Neural cell (in vitro differentiated cells): ENCODE measurements at regions not wholly inside any gene's neighbourhood (a gene's known extent, or its start where the extent isn't known, plus 50 kb on each side); places are given as distances from the start of the nearest gene placed in this dataset.

Experiments used
- H2AFZ ChIP-seq: fragments of 200-600, 300-800 bp; sonication (generic), shearing (Covaris generic); 2 replicates; pipeline ENCODE4 v1.6.0; 2014; ENCODE audit warnings: low read depth, mild to moderate bottlenecking, antibody characterized with exemption, low read length, moderate library complexity
- H3F3A ChIP-seq: fragments of 200-600 bp; shearing (Covaris generic); 2 replicates; pipeline ENCODE4 v1.6.1; 2016; ENCODE audit warnings: mild to moderate bottlenecking, moderate library complexity, mixed read lengths, antibody characterized with exemption, low read length; ENCODE audit not compliant: insufficient read depth, poor library complexity, severe bottlenecking
- H3K27ac ChIP-seq: fragments of 200-600, 300-800 bp; sonication (generic), shearing (Covaris generic); 2 replicates; pipeline ENCODE4 v1.5.1; 2014; ENCODE audit warnings: mild to moderate bottlenecking, low read length, moderate library complexity
- H3K27me3 ChIP-seq: fragments of 300-800, 200-600 bp; sonication (generic), shearing (Covaris generic); 2 replicates; pipeline ENCODE4 v1.6.0; 2014; ENCODE audit warnings: mild to moderate bottlenecking, low read depth, low read length, moderate library complexity; ENCODE audit not compliant: insufficient read depth
- H3K36me3 ChIP-seq: fragments of 300-800, 200-600 bp; sonication (generic), shearing (Covaris generic); 2 replicates; pipeline ENCODE4 v1.5.1; 2014; ENCODE audit warnings: mild to moderate bottlenecking, antibody characterized with exemption, low read length, moderate library complexity; ENCODE audit not compliant: insufficient read depth
- H3K4me2 ChIP-seq: fragments of 300-800, 200-600 bp; sonication (generic), shearing (Covaris generic); 2 replicates; pipeline ENCODE4 v1.6.0; 2014; ENCODE audit warnings: mild to moderate bottlenecking, low read length
- H3K4me3 ChIP-seq: fragments of 300-800, 200-600 bp; sonication (generic), shearing (Covaris generic); 2 replicates; pipeline ENCODE4 v1.5.1; 2014; ENCODE audit warnings: mild to moderate bottlenecking, low read length, moderate library complexity
- H3K79me2 ChIP-seq: fragments of 200-600 bp; shearing (Covaris generic); replicated peaks from 2 replicates; pipeline ENCODE4 v1.6.0; 2014; ENCODE audit warnings: mild to moderate bottlenecking, low read length, moderate library complexity; ENCODE audit not compliant: insufficient read depth
- H3K9ac ChIP-seq: fragments of 300-800, 200-600 bp; sonication (generic), shearing (Covaris generic); 2 replicates; pipeline ENCODE4 v1.6.1; 2016; ENCODE audit warnings: mild to moderate bottlenecking, low read length, mixed read lengths
- H3K9me2 ChIP-seq: fragments of 200-600 bp; shearing (Covaris generic); 2 replicates; pipeline ENCODE4 v1.6.1; 2016; ENCODE audit warnings: mild to moderate bottlenecking, low read length, mixed read lengths; ENCODE audit not compliant: insufficient read depth
- H3K9me3 ChIP-seq: fragments of 200-600, 300-800 bp; sonication (generic), shearing (Covaris generic); 2 replicates; pipeline ENCODE4 v1.6.1; 2016; ENCODE audit warnings: mild to moderate bottlenecking, mixed run types, low read length, moderate library complexity, mixed read lengths
- H4K20me1 ChIP-seq: fragments of 200-600 bp; shearing (Covaris generic); 2 replicates; pipeline ENCODE4 v1.6.1; 2016; ENCODE audit warnings: mild to moderate bottlenecking, mixed run types; ENCODE audit not compliant: insufficient read depth
- CTCF ChIP-seq: fragments of 450-650 bp; IDR thresholded peaks from 2 replicates; pipeline ENCODE4 v1.5.1; 2014; ENCODE audit warnings: antibody characterized with exemption, mild to moderate bottlenecking, moderate library complexity; ENCODE audit not compliant: poor library complexity, severe bottlenecking
- EP300 ChIP-seq: fragments of 450-650 bp; conservative IDR thresholded peaks from 2 replicates; pipeline ENCODE4 v1.6.1; 2014; ENCODE audit warnings: antibody characterized with exemption, mild to moderate bottlenecking, moderate library complexity; ENCODE audit not compliant: poor library complexity, severe bottlenecking
- EZH2 ChIP-seq: fragments of 200-600, 300-800 bp; shearing (Covaris generic), sonication (generic); IDR thresholded peaks from 2 replicates; pipeline ENCODE4 v1.6.1; 2014; ENCODE audit warnings: antibody characterized with exemption, low read length, borderline replicate concordance, mild to moderate bottlenecking; ENCODE audit not compliant: insufficient read depth, poor library complexity, severe bottlenecking
- MXI1 ChIP-seq: fragments of 450-650 bp; conservative IDR thresholded peaks from 2 replicates; pipeline ENCODE4 v1.6.1; 2014; ENCODE audit warnings: antibody characterized with exemption, mild to moderate bottlenecking; ENCODE audit not compliant: poor library complexity, severe bottlenecking
- POLR2AphosphoS5 ChIP-seq: IDR thresholded peaks from 2 replicates; pipeline ENCODE4 v1.6.1; 2012
- RAD21 ChIP-seq: fragments of 450-650 bp; conservative IDR thresholded peaks from 2 replicates; pipeline ENCODE4 v1.6.1; 2014; ENCODE audit warnings: antibody characterized with exemption, mild to moderate bottlenecking, moderate library complexity
- REST ChIP-seq: IDR thresholded peaks from 2 replicates; pipeline ENCODE4 v1.6.1; 2012; ENCODE audit warnings: borderline replicate concordance
- SMC3 ChIP-seq: fragments of 450-650 bp; conservative IDR thresholded peaks from 2 replicates; pipeline ENCODE4 v1.6.1; 2014; ENCODE audit warnings: antibody characterized with exemption, mild to moderate bottlenecking, moderate library complexity; ENCODE audit not compliant: poor library complexity
- TAF1 ChIP-seq: IDR thresholded peaks from 2 replicates; pipeline ENCODE4 v1.6.1; 2012; ENCODE audit warnings: low read depth

DNA sequence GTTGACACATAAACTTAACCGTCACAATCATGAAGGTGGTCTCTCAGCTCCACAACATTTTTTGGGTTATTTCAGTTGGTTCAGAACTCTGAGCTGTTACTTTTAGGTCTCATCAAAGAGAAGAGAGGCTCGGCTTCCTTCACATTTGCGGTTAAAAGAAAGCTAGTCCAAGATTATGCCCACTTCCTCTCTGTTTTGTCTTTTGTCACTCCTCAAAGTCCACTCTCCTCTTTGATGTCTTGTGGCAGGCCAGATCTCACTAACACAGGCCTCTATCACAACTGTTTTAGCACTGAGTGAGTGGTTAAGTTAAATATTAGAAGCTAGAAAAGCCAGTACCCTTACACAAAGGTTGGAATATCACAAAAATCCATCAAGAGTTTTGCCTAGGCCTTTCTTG is 195.7 kb downstream of the FCRL5 start:
- Histone ChIP-seq H3K36me3 (no peaks in the 10 kb centered on the region), H3K9ac (no peak overlapping the region), H3K4me3 (no peak overlapping the region), H3K9me3 (no peaks in the 10 kb centered on the region), H3K4me2 (no peak overlapping the region), H3K27ac (no peak overlapping the region), H4K20me1 (no peaks in the 10 kb centered on the region), H2AFZ (no peak overlapping the region), H3K9me2 (no peaks in the 10 kb centered on the region), H3K27me3 (no peaks in the 10 kb centered on the region), H3F3A (no peaks in the 10 kb centered on the region), H3K79me2 (no peaks in the 10 kb centered on the region)
- no peak for TF ChIP-seq TAF1

- Histone ChIP-seq H3K4me2 (no peak overlapping the region), H4K20me1 (no peaks in the 10 kb centered on the region), H3K4me3 (no peak overlapping the region), H3K79me2 (no peaks in the 10 kb centered on the region), H3F3A (no peaks in the 10 kb centered on the region), H2AFZ (no peak overlapping the region), H3K9me3 (no peaks in the 10 kb centered on the region), H3K9me2 (no peaks in the 10 kb centered on the region), H3K9ac (no peak overlapping the region), H3K27me3 (no peaks in the 10 kb centered on the region), H3K36me3 (no peaks in the 10 kb centered on the region), H3K27ac (no peak overlapping the region)
- TF ChIP-seq TAF1 (no peak), SMC3 (no peak), MXI1 (no peak), RAD21 (no peak), EZH2 (no peak), POLR2AphosphoS5 (no peak), EP300 (no peak), CTCF (no peak), REST (no peak)
Measured at GRCh38 chr1:157353546-157353945, 198.8 kb downstream of the FCRL5 start.

DNA sequence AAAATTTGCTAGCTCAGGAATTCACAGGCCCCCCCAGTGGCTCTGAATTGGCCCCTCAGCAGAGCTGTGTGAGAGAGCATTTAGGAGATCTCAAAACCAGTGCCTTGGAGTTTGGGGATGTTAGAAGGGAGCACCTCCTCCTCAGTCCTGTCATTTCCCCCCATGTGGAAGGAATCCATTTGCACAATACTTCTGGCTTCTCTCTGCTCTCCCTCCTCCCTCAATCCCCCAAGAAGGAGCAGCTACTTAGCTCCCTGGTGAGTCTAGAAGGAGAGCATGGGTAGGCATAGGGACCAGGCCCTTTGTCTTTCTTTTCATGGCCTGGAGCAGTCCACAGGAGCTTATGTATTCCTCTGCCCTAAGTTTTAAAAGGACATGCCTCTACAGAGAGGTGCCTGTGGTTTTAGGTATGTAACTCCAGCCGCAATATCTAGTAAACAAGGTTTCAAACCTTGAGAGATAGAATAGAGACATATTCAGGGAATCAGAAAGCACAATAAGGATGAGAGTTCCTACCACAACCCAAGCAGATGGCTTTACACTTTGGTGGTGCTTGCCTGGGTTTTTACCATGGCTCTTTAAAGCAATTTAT is 199.4 kb downstream of the FCRL5 start:
- no peak overlapping the region for H3K9ac ChIP-seq
- no peaks in the 10 kb centered on the region for H3F3A ChIP-seq
- H3K36me3 ChIP-seq: no peaks in the 10 kb centered on the region
- H3K79me2 ChIP-seq: no peaks in the 10 kb centered on the region
- no peaks in the 10 kb centered on the region for H3K9me3 ChIP-seq
- H3K27ac ChIP-seq: no peak overlapping the region
- no peaks in the 10 kb centered on the region for H3K9me2 ChIP-seq
- TF ChIP-seq EZH2: no peak
- no peak for TF ChIP-seq CTCF
- no peak for TF ChIP-seq REST
- TF ChIP-seq EP300: no peak
- TF ChIP-seq MXI1: no peak
- TF ChIP-seq POLR2AphosphoS5: no peak
- TF ChIP-seq TAF1: no peak
- TF ChIP-seq RAD21: no peak
- no peak for TF ChIP-seq SMC3
- no peak overlapping the region for H3K4me3 ChIP-seq
- no peaks in the 10 kb centered on the region for H4K20me1 ChIP-seq
- H2AFZ ChIP-seq: no peak overlapping the region
- H3K27me3 ChIP-seq: no peaks in the 10 kb centered on the region
- H3K4me2 ChIP-seq: no peak overlapping the region
